RWPE1 (cell line): ENCODE measurements at regions not wholly inside any gene's neighbourhood (a gene's known extent, or its start where the extent isn't known, plus 50 kb on each side); places are given as distances from the start of the nearest gene placed in this dataset.

Experiments used
- CTCF ChIA-PET: fragments of 350-600 bp; sonication (Branson Sonifier 250); formaldehyde crosslinking; extraction: SDS; loops from one replicate; lab custom pipeline; 2021; lab: Yijun Ruan, JAX
- POLR2A ChIA-PET: fragments of 400-600 bp; formaldehyde crosslinking; extraction: SDS; loops from one replicate; lab custom pipeline; 2020; ENCODE audit warnings: antibody characterized with exemption; ENCODE audit not compliant: low non-redundant PET; lab: Yijun Ruan, JAX
- DNase-seq: peaks from one replicate; pipeline ENCODE4 v3.0.0; 2012; ENCODE audit warnings: low spot score
- H3K27ac ChIP-seq: fragments of 450-650 bp; 2 replicates; pipeline ENCODE4 v1.5.1; 2017
- TF ChIP-seq, protein P1 (sequence below): fragments of 450-650 bp; conservative IDR thresholded peaks from 2 replicates; pipeline ENCODE4 v1.5.1; 2017; ENCODE audit warnings: low read depth, mild to moderate bottlenecking

DNA sequence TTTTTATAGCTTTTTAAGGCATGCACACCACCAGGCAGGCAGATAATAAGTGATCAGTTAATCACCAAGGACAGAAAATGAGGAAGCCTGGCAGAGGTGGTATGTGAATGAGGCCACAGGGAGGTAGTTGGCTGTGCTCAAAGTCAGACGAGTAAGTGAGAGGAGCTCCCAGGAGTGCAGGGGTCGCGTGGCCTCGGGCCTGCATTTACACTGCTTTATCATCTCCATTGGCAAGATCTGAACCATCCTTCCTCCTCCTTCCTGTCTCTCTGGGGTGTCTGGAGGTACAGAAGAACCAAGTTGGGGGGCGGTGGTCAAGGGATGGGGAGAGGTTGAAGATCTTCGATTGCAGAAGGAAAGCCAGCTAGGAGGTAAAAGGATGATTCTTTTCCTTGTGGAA lies 320.1 kb downstream of the SOX9 start:
- TF ChIP-seq, protein P1, sequence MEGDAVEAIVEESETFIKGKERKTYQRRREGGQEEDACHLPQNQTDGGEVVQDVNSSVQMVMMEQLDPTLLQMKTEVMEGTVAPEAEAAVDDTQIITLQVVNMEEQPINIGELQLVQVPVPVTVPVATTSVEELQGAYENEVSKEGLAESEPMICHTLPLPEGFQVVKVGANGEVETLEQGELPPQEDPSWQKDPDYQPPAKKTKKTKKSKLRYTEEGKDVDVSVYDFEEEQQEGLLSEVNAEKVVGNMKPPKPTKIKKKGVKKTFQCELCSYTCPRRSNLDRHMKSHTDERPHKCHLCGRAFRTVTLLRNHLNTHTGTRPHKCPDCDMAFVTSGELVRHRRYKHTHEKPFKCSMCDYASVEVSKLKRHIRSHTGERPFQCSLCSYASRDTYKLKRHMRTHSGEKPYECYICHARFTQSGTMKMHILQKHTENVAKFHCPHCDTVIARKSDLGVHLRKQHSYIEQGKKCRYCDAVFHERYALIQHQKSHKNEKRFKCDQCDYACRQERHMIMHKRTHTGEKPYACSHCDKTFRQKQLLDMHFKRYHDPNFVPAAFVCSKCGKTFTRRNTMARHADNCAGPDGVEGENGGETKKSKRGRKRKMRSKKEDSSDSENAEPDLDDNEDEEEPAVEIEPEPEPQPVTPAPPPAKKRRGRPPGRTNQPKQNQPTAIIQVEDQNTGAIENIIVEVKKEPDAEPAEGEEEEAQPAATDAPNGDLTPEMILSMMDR: no peak
- no peak for DNase-seq
- ChIA-PET POLR2A (no interaction called here), CTCF (no interaction called here)
- H3K27ac ChIP-seq: no peak overlapping the region

DNA sequence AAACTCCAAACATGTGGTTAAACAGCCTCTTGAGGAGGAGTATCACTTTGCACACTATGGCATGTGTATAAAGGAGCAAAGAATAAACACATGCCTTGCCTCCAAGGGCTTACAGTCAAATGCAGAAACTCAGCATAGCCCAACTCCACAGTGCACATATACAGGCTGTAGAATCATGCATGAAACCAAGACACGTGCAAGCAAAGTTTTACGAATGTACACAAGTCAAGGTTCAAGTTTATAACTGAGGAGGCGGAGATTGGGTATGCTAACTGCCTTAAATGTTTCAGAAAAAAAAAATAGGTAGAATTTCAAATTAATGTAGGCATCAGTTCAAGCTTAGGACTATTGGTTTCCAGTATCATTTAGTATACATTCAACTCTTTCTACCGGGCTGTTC lies 321.1 kb downstream of the SOX9 start:
- POLR2A ChIA-PET: no interaction called here
- TF ChIP-seq, protein P1: no peak
- no peak for DNase-seq
- CTCF ChIA-PET: no interaction called here
- no peak overlapping the region for H3K27ac ChIP-seq

DNA sequence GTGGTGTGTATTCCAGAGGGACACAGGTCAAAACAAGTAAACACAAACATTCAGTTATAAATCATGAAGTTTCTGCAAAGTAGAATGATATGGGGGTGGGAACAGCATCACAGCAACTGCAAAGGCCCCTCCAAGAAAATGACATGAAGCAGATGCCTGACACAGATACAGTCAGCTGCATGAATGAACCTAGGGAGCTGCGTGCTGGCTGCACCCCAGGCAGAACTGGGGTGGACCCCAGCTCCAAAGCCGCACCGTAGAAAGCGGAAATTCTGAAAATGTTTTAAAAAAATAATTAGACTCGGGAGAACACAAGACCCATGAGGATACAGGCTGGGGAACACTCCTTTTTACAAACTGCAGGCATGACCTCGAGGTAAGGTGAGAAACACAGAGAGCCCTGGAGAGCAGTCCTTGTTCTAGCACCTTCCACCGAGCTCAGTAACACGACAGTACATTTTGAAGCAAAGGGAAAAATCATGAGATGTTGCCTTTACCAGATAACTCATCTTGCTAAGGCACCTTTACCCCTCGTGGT lies 323.8 kb downstream of the SOX9 start:
- no peak for DNase-seq
- ChIA-PET POLR2A (no interaction called here), CTCF (interaction anchor here (0.8 kb wide), 1 partner anchor 112 kb away, joined by 4 read pairs; no protein-coding TSS in a partner anchor)
- H3K27ac ChIP-seq: no peak overlapping the region
- TF ChIP-seq, protein P1: no peak

DNA sequence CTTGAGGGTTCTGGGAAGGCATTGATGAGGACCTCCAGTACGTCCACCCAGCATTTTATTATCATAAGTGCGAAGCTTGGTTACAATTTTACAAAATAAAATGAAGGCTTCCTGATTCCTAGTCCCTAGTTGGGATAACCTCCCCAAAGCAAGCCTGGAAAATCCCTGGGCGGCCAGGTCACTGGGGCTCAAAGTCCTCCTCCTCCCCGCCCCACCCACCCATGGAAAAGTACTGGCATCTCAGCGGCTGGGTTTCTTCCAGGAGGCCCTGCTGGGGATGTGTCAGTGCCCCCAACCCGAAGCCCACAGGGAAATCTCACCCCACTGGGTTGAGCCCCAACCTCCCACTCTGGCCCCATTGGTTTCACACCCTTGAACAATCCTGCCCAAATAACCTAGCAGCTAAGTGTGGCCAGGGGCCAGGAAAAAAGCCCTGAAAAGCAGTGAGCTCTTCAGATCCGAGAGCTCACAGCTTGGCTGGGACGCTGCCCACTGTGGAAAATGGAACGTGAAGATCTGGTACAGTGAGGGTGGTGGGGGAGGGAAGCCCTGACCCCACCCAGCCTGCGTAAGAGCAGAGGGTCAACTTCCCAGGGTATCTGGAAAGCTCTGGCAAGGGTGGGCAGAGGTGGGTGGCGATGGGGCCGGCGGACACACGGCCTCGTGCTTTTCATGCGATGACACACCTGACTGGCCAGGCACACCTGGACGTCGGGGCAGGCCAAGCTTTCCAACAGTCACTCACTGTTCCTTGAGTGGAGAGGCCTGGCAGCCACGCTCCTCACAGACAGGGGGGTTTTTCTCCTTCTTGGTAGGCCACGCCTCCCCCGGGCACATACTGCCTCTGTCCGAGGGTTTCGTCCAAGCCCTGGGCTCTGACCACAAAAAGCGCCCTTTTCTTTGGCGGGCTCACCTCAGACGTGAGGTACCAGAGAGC lies 324.5 kb downstream of the SOX9 start:
- TF ChIP-seq, protein P1: no peak
- ChIA-PET CTCF (interaction anchor here (0.8 kb wide), 1 partner anchor 112 kb away, joined by 4 read pairs; no protein-coding TSS in a partner anchor), POLR2A (no interaction called here)
- 0 out of 2 replicates have a peak overlapping the region, but pooled peaks have one; percentile 4 for H3K27ac ChIP-seq
- no peak for DNase-seq

DNA sequence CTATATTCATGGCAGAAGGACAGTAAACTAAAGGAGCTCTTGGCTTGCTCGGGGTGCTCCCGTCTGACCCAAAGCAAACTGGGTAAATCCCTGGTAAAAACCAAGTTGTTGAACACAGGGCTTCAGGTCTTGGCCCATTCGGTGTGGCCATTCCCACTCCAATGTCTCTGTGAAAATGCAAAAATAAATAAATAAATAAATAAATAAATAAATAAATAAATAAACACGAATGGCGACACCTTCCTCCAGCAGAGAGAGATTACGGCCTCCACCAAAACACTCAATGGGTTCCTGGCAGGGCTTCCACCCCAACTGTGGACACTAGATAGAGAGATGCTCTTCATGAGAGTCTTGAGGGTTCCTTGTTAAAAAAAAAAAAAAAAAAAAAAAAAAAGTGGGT lies 325.3 kb downstream of the SOX9 start:
- DNase-seq: no peak
- ChIA-PET CTCF (no interaction called here), POLR2A (no interaction called here)
- no peak overlapping the region for H3K27ac ChIP-seq
- TF ChIP-seq, protein P1: no peak

DNA sequence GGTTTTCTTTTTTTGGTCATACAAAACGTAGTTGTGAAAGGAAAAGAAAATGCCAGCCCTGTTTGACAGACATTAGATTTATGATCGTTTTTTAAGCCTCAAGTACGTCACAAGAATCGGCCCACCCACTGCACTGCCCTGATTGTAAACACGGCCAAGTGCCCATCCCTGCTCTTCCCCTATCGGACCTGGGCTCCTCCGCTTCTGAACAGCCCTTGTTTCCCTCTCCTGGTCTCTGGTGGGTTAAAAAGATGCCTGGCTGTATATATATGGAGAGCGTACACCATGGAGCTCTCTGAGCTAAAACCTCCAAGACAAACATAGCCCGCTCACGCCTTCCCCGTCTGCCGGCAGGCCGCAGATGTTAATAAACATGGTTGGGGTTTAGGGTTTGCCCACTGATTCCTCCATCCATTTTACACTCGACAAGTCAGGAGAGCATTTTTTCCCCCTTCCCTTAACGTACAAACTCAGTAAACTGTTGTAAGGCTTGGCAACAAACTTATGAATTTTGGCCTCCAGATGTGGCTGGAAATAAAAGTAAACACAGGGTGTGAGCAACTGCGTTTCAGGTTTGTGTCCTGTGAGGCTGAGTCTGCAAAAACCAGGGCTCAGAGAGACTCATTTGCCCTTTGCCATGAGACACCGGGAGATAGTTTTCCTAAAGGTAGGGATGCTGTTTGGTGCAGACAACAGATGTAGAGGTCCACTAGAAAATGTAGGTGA lies 325.9 kb downstream of the SOX9 start:
- TF ChIP-seq, protein P1: no peak
- ChIA-PET CTCF (no interaction called here), POLR2A (no interaction called here)
- H3K27ac ChIP-seq: no peak overlapping the region
- no peak for DNase-seq
